ENCODE measurements at regions not wholly inside any gene's neighbourhood (a gene's known extent, or its start where the extent isn't known, plus 50 kb on each side); places are given as distances from the start of the nearest gene placed in this dataset.

DNA sequence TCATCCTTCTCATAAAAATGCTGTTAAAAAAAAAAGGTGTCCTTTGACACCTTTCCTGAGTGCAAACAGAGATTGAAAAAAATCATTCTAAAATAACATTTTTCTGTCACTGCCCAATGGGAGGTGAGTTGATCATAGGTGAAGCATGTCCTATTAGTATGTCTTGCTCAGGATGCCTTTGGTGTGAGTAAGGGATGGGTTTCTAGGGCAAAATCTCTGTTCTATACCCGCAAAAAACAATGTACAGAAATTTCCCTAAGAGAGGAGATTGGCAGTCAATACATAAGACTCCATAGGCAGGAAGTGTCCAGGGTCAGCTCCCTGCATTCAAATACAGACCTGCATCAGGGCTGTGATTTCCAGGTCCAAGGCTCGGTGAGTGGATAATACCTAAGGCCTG is 195.2 kb downstream of the DAD1 start:
- POLR2A ChIA-PET = no interaction called here
- in situ Hi-C loops (cut with HindIII; ENCODE audit: extremely low pct_ligation_motif_present, low pct_unique_long_range_greater_than_20kb) = loop anchor here (5.0 kb wide), 1 partner anchor 79 kb away; no protein-coding TSS in a partner anchor
- intact Hi-C loops (cut with micrococcal nuclease; ENCODE audit: unreplicated experiment) = no loop called here

More for the DNA sequence above, 195.2 kb downstream of the DAD1 start:
- Histone ChIP-seq H3K79me2 (ENCODE audit: insufficient read depth, low read length) (no peaks in the 10 kb centered on the region), H3K9ac (ENCODE audit: insufficient read depth, low read depth, low read length) (no peak overlapping the region), H3K4me3 (replicated peaks in 1 of 3; ENCODE audit: insufficient read depth in 1 of 3, low read depth in 2 of 3, low read length in 3 of 3) (no peak overlapping the region), H3K4me1 (ENCODE audit: insufficient read depth, low read length) (no peaks in the 10 kb centered on the region), H3K27me3 (ENCODE audit: control insufficient read depth in 1 of 2, insufficient read depth in 2 of 2, low read length in 2 of 2) (peaks cover 0 to 7% of the 10 kb centered on the region in 2 experiments; a peak in 2 of 5 replicates), H3K9me3 (ENCODE audit: low read length) (no peaks in the 10 kb centered on the region), H3K4me2 (ENCODE audit: low read depth, low read length) (no peak overlapping the region), H4K20me1 (ENCODE audit: insufficient read depth, low read length) (no peaks in the 10 kb centered on the region), H2AFZ (ENCODE audit: low read length) (no peak overlapping the region), H3K36me3 (replicated peaks in 1 of 2; ENCODE audit: control insufficient read depth in 1 of 2, insufficient read depth in 2 of 2, low read length in 2 of 2) (no peaks in the 10 kb centered on the region), H3K27ac (ENCODE audit: extremely low read length, insufficient read depth, low read length) (no peak overlapping the region)
- BruUV-seq (replicated peaks) = no TSS peak
- TF ChIP-seq, protein P1, sequence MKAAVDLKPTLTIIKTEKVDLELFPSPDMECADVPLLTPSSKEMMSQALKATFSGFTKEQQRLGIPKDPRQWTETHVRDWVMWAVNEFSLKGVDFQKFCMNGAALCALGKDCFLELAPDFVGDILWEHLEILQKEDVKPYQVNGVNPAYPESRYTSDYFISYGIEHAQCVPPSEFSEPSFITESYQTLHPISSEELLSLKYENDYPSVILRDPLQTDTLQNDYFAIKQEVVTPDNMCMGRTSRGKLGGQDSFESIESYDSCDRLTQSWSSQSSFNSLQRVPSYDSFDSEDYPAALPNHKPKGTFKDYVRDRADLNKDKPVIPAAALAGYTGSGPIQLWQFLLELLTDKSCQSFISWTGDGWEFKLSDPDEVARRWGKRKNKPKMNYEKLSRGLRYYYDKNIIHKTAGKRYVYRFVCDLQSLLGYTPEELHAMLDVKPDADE (CRISPR knock-in tag; IDR thresholded peaks at IDR 0.05) = no peak
- TF ChIP-seq, protein P2, sequence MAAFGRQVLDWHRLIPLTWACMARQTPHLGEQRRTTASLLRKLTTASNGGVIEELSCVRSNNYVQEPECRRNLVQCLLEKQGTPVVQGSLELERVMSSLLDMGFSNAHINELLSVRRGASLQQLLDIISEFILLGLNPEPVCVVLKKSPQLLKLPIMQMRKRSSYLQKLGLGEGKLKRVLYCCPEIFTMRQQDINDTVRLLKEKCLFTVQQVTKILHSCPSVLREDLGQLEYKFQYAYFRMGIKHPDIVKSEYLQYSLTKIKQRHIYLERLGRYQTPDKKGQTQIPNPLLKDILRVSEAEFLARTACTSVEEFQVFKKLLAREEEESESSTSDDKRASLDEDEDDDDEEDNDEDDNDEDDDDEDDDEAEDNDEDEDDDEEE (CRISPR knock-in tag; IDR thresholded peaks at IDR 0.05) = no peak
- TF ChIP-seq ZNF10 (CRISPR knock-in tag; IDR thresholded peaks at IDR 0.05; ENCODE audit: borderline replicate concordance, low read depth) (no peak), REPIN1 (CRISPR knock-in tag; IDR thresholded peaks at IDR 0.05; ENCODE audit: borderline replicate concordance, low read depth) (no peak), PITX1 (CRISPR knock-in tag; IDR thresholded peaks at IDR 0.05) (no peak), ZKSCAN8 (CRISPR knock-in tag; IDR thresholded peaks at IDR 0.05; ENCODE audit: borderline replicate concordance) (no peak), GATAD2A (CRISPR knock-in tag; IDR thresholded peaks at IDR 0.05) (no peak)
- FAIRE-seq (no peak), ATAC-seq (no peak), DNase-seq (ENCODE audit: low spot score) (no peak)
- CTCF ChIA-PET (ENCODE audit: low intra/inter-chr PET ratio, low total read pairs) = no interaction called here
- WGBS (ENCODE audit: low lambda C conversion rate) = 17% methylated on average over 2 of the region's 2 CpGs

Data from HepG2 (cell line).